Natural killer cell (primary cell): ENCODE measurements at regions not wholly inside any gene's neighbourhood (a gene's known extent, or its start where the extent isn't known, plus 50 kb on each side); places are given as distances from the start of the nearest gene placed in this dataset.
"Not testable (repeated sequence)": the region's sequence is repeated elsewhere in the genome, so short reads cannot be mapped to it uniquely, and the experiment has no call there.

Experiments
- ATAC-seq, 3 donors: fragments of 150-1000 bp in 2 of 3; fragments of 200-7000 bp in 1 of 3; cut with Tn5 transposase; 1 replicate in 1 of 3; 2 replicates in 2 of 3; pipeline ENCODE4 v1.10.0; 2021; ENCODE audit warnings: mild to moderate bottlenecking in 2 of 3, moderate library complexity in 2 of 3
- DNase-seq, 2 donors: peaks; one replicate each; pipeline versions ENCODE4 v3.0.0 to v3.0.0-alpha.2; 2013 to 2021; ENCODE audit warnings: mixed read lengths in 1 of 2
- H3K27ac ChIP-seq: one replicate; pipeline ENCODE4 v1.5.1; 2013; ENCODE audit warnings: mild to moderate bottlenecking, low read length
- H3K27me3 ChIP-seq: one replicate; pipeline ENCODE4 v1.6.1; 2013; ENCODE audit warnings: low read length; ENCODE audit not compliant: control insufficient read depth, insufficient read depth
- H3K36me3 ChIP-seq: one replicate; pipeline ENCODE4 v1.6.1; 2013; ENCODE audit warnings: low read length; ENCODE audit not compliant: control insufficient read depth, insufficient read depth
- H3K4me1 ChIP-seq: one replicate; pipeline ENCODE4 v1.6.1; 2013; ENCODE audit warnings: low read length; ENCODE audit not compliant: control insufficient read depth, insufficient read depth
- H3K4me3 ChIP-seq: one replicate; pipeline ENCODE4 v1.5.1; 2013; ENCODE audit warnings: low read length
- H3K9me3 ChIP-seq: one replicate; pipeline ENCODE4 v1.6.1; 2013; ENCODE audit warnings: low read length; ENCODE audit not compliant: control insufficient read depth, insufficient read depth
- H3K27ac Mint-ChIP-seq, 2 donors: one replicate each; pipeline ENCODE4 v1.8.0; 2022; ENCODE audit warnings: mild to moderate bottlenecking in 2 of 2, mixed read lengths in 2 of 2, moderate library complexity in 1 of 2
- H3K27me3 Mint-ChIP-seq, 2 donors: one replicate each; pipeline ENCODE4 v1.8.0; 2022; ENCODE audit warnings: low read depth in 2 of 2, mixed read lengths in 2 of 2
- H3K36me3 Mint-ChIP-seq: one replicate; pipeline ENCODE4 v1.8.0; 2022; ENCODE audit warnings: mixed read lengths
- H3K4me1 Mint-ChIP-seq, 2 donors: one replicate each; pipeline ENCODE4 v1.8.0; 2022; ENCODE audit warnings: mixed read lengths in 2 of 2
- H3K4me3 Mint-ChIP-seq: one replicate; pipeline ENCODE4 v1.8.0; 2022; ENCODE audit warnings: mild to moderate bottlenecking, moderate library complexity, mixed read lengths
- H3K9me3 Mint-ChIP-seq, 2 donors: one replicate each; pipeline ENCODE4 v1.8.0; 2022; ENCODE audit warnings: mixed read lengths in 2 of 2
- WGBS: methylation state at CpG from one replicate; pipeline ENCODE4 v1.1.7; 2013; ENCODE audit warnings: missing lambda C conversion rate; ENCODE audit not compliant: insufficient coverage; 5-methylcytosine and 5-hydroxymethylcytosine counted together
- intact Hi-C: fragments of 100-400 bp; cut with micrococcal nuclease; formaldehyde crosslinking; loops from one replicate; pipeline ENCODE4 v1.14.2; 2022
- TF ChIP-seq, protein P1 (sequence below): fragments of 200-600 bp; IDR thresholded peaks from one replicate; pipeline ENCODE4 v1.8.0; 2022; ENCODE audit warnings: antibody characterized with exemption

GRCh38 chr6:163705923-163706322, 291.4 kb downstream of the QKI start:
- ATAC-seq (no peak), DNase-seq (no peak)
- H3K27ac ChIP-seq: no peak overlapping the region
- TF ChIP-seq, protein P1, sequence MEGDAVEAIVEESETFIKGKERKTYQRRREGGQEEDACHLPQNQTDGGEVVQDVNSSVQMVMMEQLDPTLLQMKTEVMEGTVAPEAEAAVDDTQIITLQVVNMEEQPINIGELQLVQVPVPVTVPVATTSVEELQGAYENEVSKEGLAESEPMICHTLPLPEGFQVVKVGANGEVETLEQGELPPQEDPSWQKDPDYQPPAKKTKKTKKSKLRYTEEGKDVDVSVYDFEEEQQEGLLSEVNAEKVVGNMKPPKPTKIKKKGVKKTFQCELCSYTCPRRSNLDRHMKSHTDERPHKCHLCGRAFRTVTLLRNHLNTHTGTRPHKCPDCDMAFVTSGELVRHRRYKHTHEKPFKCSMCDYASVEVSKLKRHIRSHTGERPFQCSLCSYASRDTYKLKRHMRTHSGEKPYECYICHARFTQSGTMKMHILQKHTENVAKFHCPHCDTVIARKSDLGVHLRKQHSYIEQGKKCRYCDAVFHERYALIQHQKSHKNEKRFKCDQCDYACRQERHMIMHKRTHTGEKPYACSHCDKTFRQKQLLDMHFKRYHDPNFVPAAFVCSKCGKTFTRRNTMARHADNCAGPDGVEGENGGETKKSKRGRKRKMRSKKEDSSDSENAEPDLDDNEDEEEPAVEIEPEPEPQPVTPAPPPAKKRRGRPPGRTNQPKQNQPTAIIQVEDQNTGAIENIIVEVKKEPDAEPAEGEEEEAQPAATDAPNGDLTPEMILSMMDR: no peak
- no peak overlapping the region for H3K4me3 Mint-ChIP-seq
- 78% methylated on average over 9 of the region's 9 CpGs for WGBS
- H3K9me3 ChIP-seq: no peaks in the 10 kb centered on the region
- no peaks in the 10 kb centered on the region for H3K9me3 Mint-ChIP-seq
- no peaks in the 10 kb centered on the region for H3K27me3 Mint-ChIP-seq
- no peaks in the 10 kb centered on the region for H3K36me3 ChIP-seq
- no peak overlapping the region for H3K4me3 ChIP-seq
- H3K4me1 Mint-ChIP-seq: peaks cover 21 to 43% of the 10 kb centered on the region in 2 donors
- no peaks in the 10 kb centered on the region for H3K36me3 Mint-ChIP-seq
- H3K27me3 ChIP-seq: no peaks in the 10 kb centered on the region
- peaks cover 43% of the 10 kb centered on the region for H3K4me1 ChIP-seq
- H3K27ac Mint-ChIP-seq: no peak overlapping the region
- intact Hi-C loops: no loop called here

- DNase-seq (no peak), ATAC-seq (no peak)
- Histone ChIP-seq H3K4me1 (peaks cover 16% of the 10 kb centered on the region), H3K4me3 (no peak overlapping the region), H3K9me3 (no peaks in the 10 kb centered on the region), H3K27me3 (no peaks in the 10 kb centered on the region), H3K27ac (no peak overlapping the region), H3K36me3 (no peaks in the 10 kb centered on the region)
- no peaks in the 10 kb centered on the region for H3K9me3 Mint-ChIP-seq
- TF ChIP-seq, protein P1: no peak
- peaks cover 8 to 20% of the 10 kb centered on the region in 2 donors for H3K4me1 Mint-ChIP-seq
- H3K36me3 Mint-ChIP-seq: no peaks in the 10 kb centered on the region
- 62% methylated on average over 3 of the region's 3 CpGs for WGBS
- peaks cover 4 to 7% of the 10 kb centered on the region in 2 donors for H3K27me3 Mint-ChIP-seq
- H3K27ac Mint-ChIP-seq: no peak overlapping the region
- intact Hi-C loops: no loop called here
- H3K4me3 Mint-ChIP-seq: no peak overlapping the region
These were observed 288.2 kb downstream of the QKI start for GRCh38 chr6:163702736-163703135.

- H3K27ac ChIP-seq: no peak overlapping the region
- peaks cover 9% of the 10 kb centered on the region for H3K4me1 ChIP-seq
- H3K9me3 ChIP-seq: no peaks in the 10 kb centered on the region
- Mint-ChIP-seq H3K27ac (no peak overlapping the region), H3K9me3 (no peaks in the 10 kb centered on the region), H3K27me3 (peaks cover 9 to 14% of the 10 kb centered on the region in 2 donors), H3K4me3 (no peak overlapping the region), H3K36me3 (no peaks in the 10 kb centered on the region), H3K4me1 (peaks cover 0 to 10% of the 10 kb centered on the region in 2 donors)
- TF ChIP-seq, protein P1: no peak
- no peaks in the 10 kb centered on the region for H3K36me3 ChIP-seq
- no peaks in the 10 kb centered on the region for H3K27me3 ChIP-seq
- intact Hi-C loops: no loop called here
- DNase-seq (no peak), ATAC-seq (no peak)
- H3K4me3 ChIP-seq: no peak overlapping the region
- 68% methylated on average over 3 of the region's 4 CpGs for WGBS
These were observed 287.2 kb downstream of the QKI start for GRCh38 chr6:163701762-163702161.

DNA sequence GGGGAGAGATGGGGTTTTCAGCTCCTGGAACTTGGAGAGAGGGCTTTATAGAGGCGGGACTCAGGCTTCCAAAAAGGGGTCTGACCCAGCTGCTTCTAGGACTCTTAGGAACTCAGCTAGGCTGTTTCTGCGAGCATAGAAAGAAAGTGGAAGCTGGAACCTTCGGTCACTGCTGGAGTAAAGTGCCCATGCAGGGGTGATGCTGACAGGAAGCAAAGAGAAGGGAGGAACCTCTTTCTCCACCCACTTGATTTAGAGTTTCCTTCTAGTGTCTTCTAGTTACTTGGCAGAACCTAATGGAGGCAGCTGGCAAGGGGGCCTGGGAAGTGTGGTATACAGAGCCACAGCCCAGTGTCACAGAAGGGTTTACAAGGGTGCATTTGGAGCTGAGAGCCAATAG, 283.6 kb downstream of the QKI start:
- intact Hi-C loops: no loop called here
- H3K9me3 ChIP-seq: no peaks in the 10 kb centered on the region
- whole genome bisulfite sequencing: 74% methylated on average over 3 of the region's 3 CpGs
- Mint-ChIP-seq H3K9me3 (no peaks in the 10 kb centered on the region), H3K4me1 (peaks cover 14 to 24% of the 10 kb centered on the region in 2 donors), H3K4me3 (no peak overlapping the region), H3K36me3 (no peaks in the 10 kb centered on the region), H3K27ac (no peak overlapping the region), H3K27me3 (peaks cover 11 to 16% of the 10 kb centered on the region in 2 donors)
- no peak for ATAC-seq
- H3K27me3 ChIP-seq: no peaks in the 10 kb centered on the region
- H3K36me3 ChIP-seq: no peaks in the 10 kb centered on the region
- TF ChIP-seq, protein P1: no peak
- no peak for DNase-seq
- peaks cover 20% of the 10 kb centered on the region for H3K4me1 ChIP-seq
- H3K4me3 ChIP-seq: no peak overlapping the region
- H3K27ac ChIP-seq: no peak overlapping the region

- H3K9me3 Mint-ChIP-seq, H3K27me3 ChIP-seq, ATAC-seq, intact Hi-C loops, H3K36me3 Mint-ChIP-seq, H3K27ac ChIP-seq, H3K36me3 ChIP-seq, H3K27ac Mint-ChIP-seq, H3K9me3 ChIP-seq, DNase-seq, H3K4me3 ChIP-seq, H3K4me3 Mint-ChIP-seq: not testable (repeated sequence)
- peaks cover 17% of the 10 kb centered on the region for H3K4me1 ChIP-seq
- Mint-ChIP-seq H3K27me3 (peaks cover 11 to 16% of the 10 kb centered on the region in 2 donors), H3K4me1 (peaks cover 14 to 18% of the 10 kb centered on the region in 2 donors)
- 46% methylated on average over 4 of the region's 4 CpGs for WGBS
These were observed 281.8 kb downstream of the QKI start for GRCh38 chr6:163696311-163696710.
